OCI-LY1 (cell line): ENCODE measurements at regions not wholly inside any gene's neighbourhood (a gene's known extent, or its start where the extent isn't known, plus 50 kb on each side); places are given as distances from the start of the nearest gene placed in this dataset.

ENCODE experiments used
- EZH2 ChIP-seq: fragments of 200-600 bp; sonication (generic), shearing (Covaris generic); IDR thresholded peaks from 2 replicates; pipeline ENCODE4 v1.8.0; 2017; ENCODE audit warnings: borderline replicate concordance, mixed run types, mild to moderate bottlenecking, antibody characterized with exemption, low read length, moderate library complexity, mixed read lengths
- TF ChIP-seq, protein P1 (sequence below): fragments of 200-600 bp; sonication (generic), shearing (Covaris generic); IDR thresholded peaks from 2 replicates; pipeline ENCODE4 v1.5.1; 2017; ENCODE audit warnings: mild to moderate bottlenecking, antibody characterized with exemption, low read length, moderate library complexity, mixed read lengths

GRCh38 chr2:52308156-52308555 is 1276.2 kb upstream of the NRXN1 start:
- TF ChIP-seq, protein P1, sequence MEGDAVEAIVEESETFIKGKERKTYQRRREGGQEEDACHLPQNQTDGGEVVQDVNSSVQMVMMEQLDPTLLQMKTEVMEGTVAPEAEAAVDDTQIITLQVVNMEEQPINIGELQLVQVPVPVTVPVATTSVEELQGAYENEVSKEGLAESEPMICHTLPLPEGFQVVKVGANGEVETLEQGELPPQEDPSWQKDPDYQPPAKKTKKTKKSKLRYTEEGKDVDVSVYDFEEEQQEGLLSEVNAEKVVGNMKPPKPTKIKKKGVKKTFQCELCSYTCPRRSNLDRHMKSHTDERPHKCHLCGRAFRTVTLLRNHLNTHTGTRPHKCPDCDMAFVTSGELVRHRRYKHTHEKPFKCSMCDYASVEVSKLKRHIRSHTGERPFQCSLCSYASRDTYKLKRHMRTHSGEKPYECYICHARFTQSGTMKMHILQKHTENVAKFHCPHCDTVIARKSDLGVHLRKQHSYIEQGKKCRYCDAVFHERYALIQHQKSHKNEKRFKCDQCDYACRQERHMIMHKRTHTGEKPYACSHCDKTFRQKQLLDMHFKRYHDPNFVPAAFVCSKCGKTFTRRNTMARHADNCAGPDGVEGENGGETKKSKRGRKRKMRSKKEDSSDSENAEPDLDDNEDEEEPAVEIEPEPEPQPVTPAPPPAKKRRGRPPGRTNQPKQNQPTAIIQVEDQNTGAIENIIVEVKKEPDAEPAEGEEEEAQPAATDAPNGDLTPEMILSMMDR = no peak
- no peak for TF ChIP-seq EZH2
